Loucy (cell line): ENCODE measurements at regions not wholly inside any gene's neighbourhood (a gene's known extent, or its start where the extent isn't known, plus 50 kb on each side); places are given as distances from the start of the nearest gene placed in this dataset.

Experiments
- EZH2phosphoT487 ChIP-seq: fragments of 200-600 bp; IDR thresholded peaks from 2 replicates; pipeline ENCODE4 v1.6.1; 2018; ENCODE audit warnings: antibody characterized with exemption, mild to moderate bottlenecking, moderate library complexity, borderline replicate concordance
- TF ChIP-seq, protein P1 (sequence below): fragments of 200-600 bp; sonication (generic); conservative IDR thresholded peaks from 2 replicates; pipeline ENCODE4 v1.5.1; 2014; ENCODE audit warnings: mild to moderate bottlenecking, antibody characterized with exemption, low read length

DNA sequence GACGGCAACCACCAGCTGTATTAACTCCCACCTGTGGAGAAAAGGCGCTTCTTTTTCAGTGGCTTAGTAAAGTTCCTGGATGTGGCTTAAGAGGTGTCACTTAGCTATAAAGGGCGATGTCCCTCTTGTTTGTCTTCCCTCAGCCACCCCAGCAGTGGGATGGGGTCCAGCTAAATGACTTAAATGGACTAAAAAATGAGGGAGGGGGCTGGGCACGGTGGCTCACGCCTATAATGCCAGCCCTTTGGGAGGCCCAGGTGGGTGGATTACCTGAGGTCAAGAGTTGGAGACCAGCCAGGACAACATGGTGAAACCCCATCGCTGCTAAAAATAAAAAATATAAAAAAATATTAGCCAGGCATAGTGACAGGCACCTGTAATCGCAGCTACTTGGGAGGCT is 667.5 kb upstream of the RBFOX1 start:
- no peak for TF ChIP-seq EZH2phosphoT487
- TF ChIP-seq, protein P1, sequence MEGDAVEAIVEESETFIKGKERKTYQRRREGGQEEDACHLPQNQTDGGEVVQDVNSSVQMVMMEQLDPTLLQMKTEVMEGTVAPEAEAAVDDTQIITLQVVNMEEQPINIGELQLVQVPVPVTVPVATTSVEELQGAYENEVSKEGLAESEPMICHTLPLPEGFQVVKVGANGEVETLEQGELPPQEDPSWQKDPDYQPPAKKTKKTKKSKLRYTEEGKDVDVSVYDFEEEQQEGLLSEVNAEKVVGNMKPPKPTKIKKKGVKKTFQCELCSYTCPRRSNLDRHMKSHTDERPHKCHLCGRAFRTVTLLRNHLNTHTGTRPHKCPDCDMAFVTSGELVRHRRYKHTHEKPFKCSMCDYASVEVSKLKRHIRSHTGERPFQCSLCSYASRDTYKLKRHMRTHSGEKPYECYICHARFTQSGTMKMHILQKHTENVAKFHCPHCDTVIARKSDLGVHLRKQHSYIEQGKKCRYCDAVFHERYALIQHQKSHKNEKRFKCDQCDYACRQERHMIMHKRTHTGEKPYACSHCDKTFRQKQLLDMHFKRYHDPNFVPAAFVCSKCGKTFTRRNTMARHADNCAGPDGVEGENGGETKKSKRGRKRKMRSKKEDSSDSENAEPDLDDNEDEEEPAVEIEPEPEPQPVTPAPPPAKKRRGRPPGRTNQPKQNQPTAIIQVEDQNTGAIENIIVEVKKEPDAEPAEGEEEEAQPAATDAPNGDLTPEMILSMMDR: no peak
